Head of caudate nucleus (tissue), 42 donors: ENCODE measurements at regions not wholly inside any gene's neighbourhood (a gene's known extent, or its start where the extent isn't known, plus 50 kb on each side); places are given as distances from the start of the nearest gene placed in this dataset.
A peak's percentile ranks its signal among the peaks of the same experiment; 100 is the strongest.
"Not testable (repeated sequence)": the region's sequence is repeated elsewhere in the genome, so short reads cannot be mapped to it uniquely, and the experiment has no call there.

ENCODE experiments used
- DNase-seq, 42 donors: peaks; one replicate each; pipeline versions ENCODE4 v3.0.0 to v3.0.0-alpha.2; 2020 to 2021; ENCODE audit warnings: mixed read lengths in 7 of 42
- intact Hi-C: fragments of 100-400 bp; cut with DNase I; formaldehyde crosslinking; loops from one replicate; pipeline ENCODE4 v1.15.0; 2022

GRCh38 chrX:40849906-40850823, 114.8 kb upstream of the MED14 start:
- no peak for DNase-seq
- intact Hi-C loops: no loop called here

DNA sequence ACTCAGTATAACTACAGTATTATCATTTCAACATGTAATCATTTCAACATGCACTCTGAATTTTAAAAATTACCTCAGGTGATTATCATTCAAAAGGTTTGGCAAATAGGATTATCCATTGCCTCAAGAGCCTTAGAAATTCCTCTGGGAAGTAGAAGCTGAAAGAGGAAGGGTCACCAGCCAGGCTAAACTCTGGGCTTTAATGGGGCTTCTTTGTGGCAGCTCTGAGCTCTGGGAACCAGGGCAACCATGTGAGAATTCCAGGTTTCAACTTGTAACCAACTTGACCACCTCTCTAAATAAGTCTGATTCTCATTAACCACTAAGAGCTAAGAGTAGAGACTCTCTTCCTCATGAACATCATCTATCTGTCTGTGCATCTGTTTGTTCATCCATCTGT, 117.2 kb upstream of the MED14 start:
- DNase-seq: no peak
- intact Hi-C loops: no loop called here

DNA sequence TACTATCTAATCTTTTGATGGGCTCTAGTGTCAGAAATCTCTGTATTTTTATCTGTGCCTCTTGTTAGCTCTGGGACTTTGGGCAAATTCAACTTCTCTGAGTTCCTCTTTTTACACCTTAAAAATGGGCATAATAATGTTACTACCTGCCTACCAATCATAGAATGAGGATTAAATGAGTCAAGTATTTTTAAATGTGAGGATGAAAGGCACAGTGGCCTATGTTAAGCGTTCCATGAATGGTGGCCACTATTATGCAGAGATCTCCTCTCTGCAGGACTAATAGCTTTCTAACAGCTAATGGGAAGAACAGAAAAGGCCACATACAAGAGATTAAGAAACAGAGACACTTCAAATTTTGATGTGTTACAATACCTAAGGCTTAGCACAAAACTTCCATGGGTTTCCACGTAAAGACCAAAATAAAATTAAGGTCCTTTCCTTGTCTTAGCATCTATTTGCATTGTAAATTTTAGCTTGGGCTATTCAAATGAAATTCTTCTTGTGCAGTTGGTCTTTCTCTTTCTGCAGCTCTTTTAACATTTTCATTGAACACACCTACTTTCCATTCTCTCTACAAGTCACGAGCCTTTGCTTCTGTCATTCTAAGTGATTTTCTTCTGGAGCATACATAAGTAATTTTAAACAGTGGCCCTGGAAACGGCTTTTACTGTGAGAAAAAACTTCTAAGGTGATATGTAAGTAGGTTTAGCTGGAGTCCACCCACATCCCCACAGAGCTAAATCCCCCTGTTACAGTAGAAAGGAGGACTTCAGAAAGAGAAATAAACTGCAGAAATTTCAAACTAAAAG, 117.9 kb upstream of the MED14 start:
- intact Hi-C loops: no loop called here
- DNase-seq: no peak

DNA sequence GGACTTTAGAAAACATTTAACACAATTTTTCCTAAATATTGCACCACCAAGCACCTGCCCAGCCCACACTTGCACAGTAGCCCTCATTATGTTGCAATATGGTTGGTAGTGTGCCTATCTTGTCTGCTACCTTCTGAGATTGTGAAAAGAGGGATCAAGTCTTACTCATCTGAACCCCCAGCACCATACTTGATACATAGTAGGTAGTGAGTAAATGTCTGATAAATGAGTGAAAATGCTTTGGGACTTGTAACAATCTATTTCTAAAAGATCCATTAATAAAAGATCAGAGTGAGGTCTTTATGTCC, 118.4 kb upstream of the MED14 start:
- intact Hi-C loops: no loop called here
- DNase-seq: no peak

DNA sequence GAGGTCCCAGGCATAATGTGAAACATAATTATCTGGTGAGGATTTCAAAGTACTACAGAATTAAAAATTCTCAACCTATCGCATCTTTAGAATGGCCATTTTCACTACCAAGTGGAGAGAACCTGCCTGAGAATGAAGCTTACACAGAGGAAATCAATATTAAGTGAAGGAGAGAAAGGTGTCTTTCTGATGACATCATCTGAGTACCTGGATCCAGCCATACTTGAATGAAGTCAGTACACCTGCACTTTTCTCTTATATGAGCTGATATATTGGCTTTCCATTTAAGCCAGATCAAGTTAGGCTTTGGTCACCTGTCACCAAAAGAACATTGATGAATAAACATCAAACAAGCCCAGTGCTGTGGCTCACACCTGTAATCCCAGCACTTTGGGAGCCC, 118.9 kb upstream of the MED14 start:
- intact Hi-C loops: no loop called here
- no peak for DNase-seq

DNA sequence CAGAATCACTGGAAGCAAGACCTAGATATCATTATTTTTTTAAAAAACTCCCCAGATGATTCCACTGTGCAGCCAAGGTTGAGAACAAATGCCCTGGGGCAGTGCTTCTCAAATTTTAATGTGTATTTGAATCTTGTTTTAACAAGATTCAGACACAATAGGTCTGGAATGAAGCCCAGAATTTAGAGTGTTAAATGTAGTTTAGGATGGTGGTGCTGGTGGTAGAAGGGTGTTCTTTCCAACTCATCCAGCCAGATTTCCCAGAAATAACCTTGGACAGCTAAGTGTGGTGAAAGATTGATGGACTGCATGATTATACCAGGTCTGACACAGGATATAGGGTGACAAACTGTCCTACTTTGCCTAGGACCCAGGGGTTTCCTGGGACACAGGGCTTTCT, 120.1 kb upstream of the MED14 start:
- DNase-seq: no peak
- intact Hi-C loops: no loop called here

DNA sequence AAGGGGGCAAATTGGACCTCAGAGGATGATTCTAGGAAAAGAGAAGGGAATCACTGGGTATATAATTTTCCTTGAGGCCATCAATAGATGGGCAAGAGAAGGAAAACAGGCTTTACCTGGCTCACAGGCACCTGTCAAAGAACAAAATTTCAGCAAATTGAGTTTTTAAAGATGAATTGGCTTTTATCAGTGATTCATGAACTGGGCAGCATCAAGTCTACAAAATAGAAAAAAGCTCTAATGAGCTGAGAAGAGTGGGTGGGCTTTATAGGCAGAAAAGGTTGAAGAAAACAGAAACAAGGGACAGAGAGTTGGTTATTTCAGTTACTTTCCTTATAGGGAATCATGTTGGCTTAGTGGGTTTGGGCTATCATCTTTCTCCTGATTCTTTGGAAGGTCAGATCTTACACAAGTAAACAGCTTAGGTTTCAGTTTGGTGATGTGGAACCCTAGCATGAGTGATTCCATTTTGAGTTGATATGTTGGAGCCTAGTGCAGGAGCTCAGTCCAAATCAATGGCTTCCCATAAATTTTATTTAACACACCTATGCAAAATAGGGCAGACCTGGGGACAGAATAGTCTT, 120.7 kb upstream of the MED14 start:
- intact Hi-C loops: no loop called here
- no peak for DNase-seq

- intact Hi-C loops, DNase-seq: not testable (repeated sequence)
Measured at GRCh38 chrX:40861952-40862554, 126.7 kb upstream of the MED14 start.

DNA sequence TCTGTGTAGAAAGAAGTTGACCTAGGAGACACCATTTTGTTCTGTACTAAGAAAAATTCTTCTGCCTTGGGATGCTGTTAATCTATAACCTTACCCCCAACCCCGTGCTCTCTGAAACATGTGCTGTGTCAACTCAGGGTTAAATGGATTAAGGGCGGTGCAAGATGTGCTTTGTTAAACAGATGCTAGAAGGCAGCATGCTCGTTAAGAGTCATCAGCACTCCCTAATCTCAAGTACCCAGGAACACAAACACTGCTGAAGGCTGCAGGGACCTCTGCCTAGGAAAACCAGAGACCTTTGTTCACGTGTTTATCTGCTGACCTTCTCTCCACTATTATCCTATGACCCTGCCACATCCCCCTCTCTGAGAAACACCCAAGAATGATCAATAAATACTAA, 127.9 kb upstream of the MED14 start:
- intact Hi-C loops, DNase-seq: not testable (repeated sequence)

GRCh38 chrX:40863671-40864070, 128.3 kb upstream of the MED14 start:
- intact Hi-C loops: no loop called here

DNA sequence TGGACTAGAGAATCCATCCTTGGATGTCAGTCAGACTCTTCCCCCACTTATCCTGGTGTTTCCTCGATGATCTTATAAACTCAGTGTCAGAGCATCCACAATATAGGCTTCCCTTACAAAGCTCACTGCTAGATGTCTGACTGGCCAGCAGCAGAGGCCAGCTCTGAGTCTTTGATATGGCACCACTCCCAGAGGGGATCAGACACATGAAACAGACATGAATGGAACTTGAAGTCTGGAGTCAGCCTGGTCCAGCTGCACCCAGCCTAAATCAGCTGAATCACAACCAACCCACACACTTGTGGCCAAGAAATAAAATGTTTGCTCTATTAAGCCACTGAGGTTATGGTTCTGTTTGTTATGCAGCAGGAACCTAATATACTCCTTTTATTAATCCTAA, 129.6 kb upstream of the MED14 start:
- intact Hi-C loops: no loop called here
- no peak for DNase-seq

More at GRCh38 chrX:40863671-40864070, 128.3 kb upstream of the MED14 start:
- no peak for DNase-seq

DNA sequence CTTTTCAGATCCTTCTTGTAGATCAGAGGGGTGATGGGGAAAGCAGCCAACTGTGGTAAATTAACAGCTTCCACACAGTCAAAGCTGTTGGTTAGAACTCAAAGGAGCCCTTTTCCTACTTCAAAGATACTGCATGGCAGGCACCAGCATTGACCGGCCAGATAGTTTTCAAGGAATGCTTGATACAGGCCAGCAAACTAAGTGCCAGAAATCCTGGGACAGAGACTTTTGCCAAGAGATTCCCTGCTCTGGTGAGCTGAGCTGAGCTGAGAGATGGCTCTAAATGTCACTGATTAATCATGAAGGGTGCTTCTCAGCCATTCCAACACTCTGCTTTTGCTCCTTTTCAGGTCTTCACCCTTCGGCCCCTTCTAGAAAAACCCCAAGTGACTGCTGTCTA, 131.6 kb upstream of the MED14 start:
- intact Hi-C loops: no loop called here
- no peak for DNase-seq

- DNase-seq: peak in 26 of 42 donors; percentile 1 to 65 (median 18)
- intact Hi-C loops: no loop called here
Measured at GRCh38 chrX:40867352-40867751, 132.0 kb upstream of the MED14 start.

GRCh38 chrX:40868868-40869267, 133.5 kb upstream of the MED14 start:
- no peak for DNase-seq
- intact Hi-C loops: no loop called here

DNA sequence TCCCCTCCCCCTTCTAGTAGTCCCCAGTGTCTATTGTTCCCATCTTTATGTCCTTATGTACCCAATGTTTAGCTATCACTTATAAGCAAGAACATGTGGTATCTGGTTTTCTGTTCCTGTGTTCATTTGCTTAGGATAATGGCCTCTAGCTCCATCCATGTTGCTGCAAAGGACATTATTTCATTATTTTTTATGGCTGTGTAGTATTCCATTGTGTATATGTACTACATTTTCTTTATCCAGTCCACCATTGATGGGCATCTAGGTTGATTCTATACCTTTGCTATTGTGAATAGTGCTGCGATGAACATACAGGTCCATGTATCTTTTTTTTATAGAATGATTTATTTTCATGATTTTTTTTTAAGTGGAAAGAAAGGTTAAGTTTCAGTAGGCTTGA, 135.6 kb upstream of the MED14 start:
- not testable (repeated sequence) for DNase-seq
- intact Hi-C loops: loop anchor here (10.0 kb wide), 1 partner anchor 244 kb away; no protein-coding TSS in a partner anchor

DNA sequence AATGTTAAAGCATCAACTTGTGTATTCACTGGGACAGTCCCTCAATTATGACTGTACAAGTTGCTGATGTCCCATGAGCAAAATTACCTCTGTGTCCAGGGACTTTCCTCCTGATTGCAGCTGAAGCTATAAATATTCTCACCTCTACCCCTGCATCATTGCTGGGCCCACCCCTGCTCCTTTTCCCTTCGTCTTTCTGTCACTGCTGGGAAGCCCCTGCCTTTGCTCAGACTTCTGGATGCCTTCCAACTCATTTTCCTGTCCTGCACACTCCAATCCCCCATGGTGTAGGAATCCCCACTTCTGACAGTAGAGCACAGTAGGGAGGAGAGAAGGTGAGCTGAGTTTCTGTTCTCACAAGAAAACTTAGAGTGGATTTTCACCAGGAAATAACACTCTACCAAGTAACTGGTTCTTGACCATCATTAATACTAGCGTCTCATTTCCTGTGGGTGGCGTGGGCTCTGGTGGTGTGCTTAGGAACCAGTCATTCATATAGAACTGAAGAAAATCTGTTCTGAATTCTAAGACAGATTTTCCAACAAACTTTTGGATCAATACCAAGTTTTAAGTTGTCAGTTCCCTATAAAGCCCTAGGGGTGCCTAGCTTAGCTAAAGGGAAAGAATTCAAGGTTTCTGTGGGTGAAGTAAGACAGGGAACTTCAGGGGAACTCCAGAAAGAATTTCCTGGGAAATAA, 136.2 kb upstream of the MED14 start:
- DNase-seq: no peak
- intact Hi-C loops: loop anchor here (10.0 kb wide), 1 partner anchor 243 kb away; no protein-coding TSS in a partner anchor

GRCh38 chrX:40872351-40872750, 137.0 kb upstream of the MED14 start:
- intact Hi-C loops: loop anchor here (10.0 kb wide), 1 partner anchor 242 kb away; no protein-coding TSS in a partner anchor
- no peak for DNase-seq

DNA sequence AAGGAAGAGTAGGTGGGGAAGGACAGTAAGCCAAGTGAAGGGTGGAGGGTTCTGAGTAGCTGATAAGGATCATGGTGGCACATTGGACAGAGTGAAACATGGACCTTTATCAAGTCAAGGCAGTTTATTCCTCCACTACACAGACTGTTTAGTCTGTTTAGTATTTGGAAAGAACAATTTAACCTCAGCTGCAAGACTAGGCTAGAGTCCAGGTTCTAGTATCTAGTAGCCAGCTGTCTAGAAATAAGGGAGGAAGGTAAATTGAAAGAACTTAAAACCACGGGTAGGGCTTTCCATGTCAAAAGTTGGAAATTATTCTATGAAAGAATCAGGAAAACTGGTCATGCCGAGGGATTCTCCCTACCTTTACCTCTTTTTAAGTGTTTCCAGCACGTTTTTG, 140.1 kb upstream of the MED14 start:
- intact Hi-C loops: loop anchor here (10.0 kb wide), 1 partner anchor 239 kb away; no protein-coding TSS in a partner anchor
- DNase-seq: no peak

DNA sequence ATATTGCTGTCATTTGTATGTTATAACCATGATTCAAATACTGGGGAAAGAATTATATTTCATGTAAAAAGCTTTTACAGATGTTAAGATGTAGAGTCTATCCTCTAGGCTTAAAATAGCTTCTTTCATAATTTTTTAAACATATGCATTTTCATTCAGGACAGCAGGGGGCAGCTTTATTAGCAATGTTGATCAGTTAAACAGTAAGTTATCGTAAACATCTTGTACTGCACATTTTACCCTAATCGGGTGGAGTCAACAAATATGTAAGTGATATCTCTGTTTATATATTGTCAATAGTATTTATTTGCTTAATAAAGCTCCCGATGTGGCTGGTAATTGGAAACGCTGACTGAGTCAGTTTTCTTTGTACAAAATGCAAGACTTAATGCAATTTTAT, 142.5 kb upstream of the MED14 start:
- peak in 4 of 42 donors; percentile 2 to 34 (median 10) for DNase-seq
- intact Hi-C loops: loop anchor here (10.0 kb wide), 1 partner anchor 237 kb away; no protein-coding TSS in a partner anchor
